ENCODE measurements at regions not wholly inside any gene's neighbourhood (a gene's known extent, or its start where the extent isn't known, plus 50 kb on each side); places are given as distances from the start of the nearest gene placed in this dataset.

DNA sequence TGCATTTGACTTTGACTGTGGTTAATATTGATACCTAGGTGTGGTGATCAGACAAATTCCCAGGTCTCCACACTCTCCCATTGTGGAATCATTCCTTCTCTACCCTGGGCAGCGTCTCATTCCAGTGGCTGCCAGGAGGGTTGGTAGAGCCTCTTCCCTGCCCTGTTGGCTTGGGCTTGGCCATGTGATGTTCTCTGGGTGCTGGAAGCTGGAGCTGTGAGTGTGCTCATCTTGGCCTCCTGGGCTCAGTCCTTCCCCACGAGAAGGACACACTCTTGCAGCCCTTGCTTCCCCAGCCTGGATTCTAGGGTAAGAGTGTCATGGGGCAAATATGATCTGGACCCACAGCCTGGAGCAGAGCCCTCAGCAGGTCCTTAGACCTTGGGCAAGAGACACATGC is 167.2 kb upstream of the IRX4 start:
- no peak for DNase-seq

DNA sequence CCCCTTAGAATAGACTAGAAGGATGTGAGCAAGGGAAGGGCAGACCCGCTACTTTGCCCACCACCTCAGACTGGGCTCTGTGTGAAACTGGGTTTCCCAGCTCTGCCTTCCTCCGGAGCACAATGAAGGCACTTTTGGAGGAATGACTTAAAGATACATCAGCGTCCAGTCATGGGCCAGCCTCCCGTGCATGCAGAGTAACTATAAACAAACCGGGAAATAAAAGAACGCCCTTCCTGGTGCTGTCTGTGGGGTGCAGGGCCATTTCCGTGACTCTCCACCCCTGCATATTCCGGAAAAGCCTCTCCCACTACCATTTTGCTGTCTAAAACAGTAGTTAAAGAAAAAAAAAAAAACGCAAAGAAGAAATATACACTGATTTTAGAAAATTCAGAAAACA is 165.9 kb upstream of the IRX4 start:
- DNase-seq = no peak

DNA sequence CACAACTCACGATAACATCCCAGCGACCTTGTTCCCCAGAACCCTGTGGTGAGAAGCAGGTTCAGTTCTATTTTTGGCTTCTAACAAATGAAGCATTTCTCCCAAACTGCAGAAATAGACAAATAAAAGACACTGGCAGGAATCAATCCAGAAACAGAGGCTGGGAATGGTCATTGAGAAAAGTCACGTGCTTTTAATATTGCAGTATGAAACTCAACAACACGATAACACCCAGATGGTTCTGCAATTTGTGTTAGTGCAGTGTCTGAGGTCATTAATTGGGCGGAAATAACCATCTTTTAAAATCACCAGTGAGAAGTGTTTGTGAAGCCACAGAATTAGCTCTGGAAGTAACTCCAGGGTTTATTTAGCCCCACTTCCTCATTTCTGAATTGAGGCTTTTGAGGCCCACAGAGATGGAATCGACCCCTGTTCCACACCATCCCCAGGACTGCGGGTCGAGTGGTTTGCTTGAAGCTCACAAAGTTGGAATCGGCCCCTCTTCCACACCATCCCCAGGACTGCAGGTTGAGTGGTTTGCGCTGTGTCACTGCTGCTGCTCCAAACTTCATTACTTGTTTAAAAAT is 164.7 kb upstream of the IRX4 start:
- no peak for DNase-seq

DNA sequence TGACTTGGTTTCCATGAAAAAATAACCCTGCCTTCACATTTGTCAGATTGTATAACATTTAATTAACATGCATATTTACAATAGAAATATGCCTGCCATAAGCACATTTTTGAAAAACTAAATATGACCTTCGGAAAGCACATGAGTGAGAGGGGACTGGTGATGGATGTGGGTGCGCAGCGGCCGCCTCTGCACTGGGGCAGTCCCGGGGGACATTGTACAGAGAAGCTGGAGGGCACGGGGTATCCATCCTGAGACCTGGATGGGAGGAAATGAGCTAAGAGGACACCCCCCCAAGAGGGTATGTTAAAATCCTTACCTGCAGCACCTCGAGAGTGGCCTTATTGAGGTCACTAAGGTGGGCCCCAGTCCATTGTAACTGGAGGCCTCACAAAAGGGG is 161.3 kb upstream of the IRX4 start:
- DNase-seq = no peak

DNA sequence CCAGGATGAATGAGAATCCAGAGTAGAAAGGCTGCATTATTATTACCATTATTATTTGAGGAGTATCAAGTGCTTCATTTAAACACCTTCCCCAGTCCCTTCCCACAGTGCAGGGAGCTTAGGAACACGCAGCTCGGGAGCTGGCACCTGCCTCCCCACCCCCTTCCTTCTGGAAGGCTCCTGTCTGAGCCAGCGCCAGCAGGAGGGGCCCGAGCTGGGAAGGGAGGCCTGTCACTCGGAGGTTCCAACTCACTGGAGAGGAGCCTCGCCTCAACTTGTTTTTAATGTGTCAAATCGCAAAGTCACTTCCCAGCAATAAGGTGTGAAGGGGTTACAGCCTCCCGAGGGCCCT is 156.4 kb upstream of the IRX4 start:
- no peak for DNase-seq

DNA sequence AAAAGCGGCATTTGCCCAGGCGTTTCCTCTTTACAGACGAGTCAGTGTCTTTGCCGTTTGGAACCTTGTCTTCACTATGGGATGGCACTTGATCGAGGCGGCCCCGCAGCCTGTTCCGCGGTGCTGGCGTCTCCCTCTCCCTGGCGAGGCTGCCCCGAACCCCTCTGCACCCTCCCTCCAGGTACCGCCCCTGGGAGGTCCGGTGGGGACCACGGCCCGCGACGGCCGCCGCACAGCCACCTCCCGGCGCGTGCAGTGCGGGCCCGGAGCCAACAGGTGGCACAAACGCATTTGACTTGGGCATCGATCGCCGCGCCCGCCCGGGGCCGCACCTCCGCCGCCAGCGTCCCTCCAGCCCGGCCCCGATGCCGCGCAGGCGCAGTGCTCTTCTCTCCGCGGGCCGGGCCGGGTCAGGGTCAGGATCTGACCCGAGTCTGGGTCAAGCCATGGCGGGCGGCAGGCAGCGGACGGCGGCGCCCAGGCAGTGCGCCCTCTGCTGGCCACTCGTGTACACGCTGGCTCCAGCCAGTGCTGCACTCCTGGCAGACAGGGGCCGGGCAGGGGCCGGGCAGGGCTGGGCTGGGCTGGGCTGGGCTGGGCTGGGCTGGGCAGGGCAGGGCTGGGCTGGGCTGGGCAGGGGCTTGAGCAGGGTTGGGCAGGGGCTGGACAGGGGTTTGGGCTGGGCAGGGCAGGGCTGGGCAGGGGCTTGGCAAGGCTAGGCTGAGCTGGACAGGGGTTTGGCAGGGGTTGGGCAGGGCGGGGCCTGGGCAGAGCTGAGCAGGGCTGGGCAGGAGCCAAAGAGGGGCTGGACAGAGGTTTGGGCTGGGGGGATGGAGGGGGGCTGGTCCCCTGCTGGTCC is 155.8 kb upstream of the IRX4 start:
- peak in 49 of 58 donors; percentile 6 to 74 (median 42) for DNase-seq

DNA sequence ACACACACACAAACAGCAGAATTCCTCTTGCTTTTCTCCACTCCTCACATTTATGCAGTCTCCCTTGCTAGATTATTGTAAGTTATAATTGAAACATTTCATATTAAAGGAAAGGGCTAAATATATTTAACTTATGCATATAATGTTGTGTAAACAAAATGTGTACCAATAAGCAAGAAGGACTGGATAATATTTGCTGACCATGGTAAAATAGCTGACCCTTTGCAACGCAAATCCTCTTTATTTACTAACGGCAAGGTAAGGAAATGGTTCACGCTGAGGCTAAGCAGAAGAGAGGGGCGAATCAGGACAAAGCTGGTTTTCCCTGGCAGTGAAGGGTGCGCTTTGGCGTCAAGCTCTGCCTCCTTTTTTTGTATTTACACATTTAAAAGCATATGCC is 154.2 kb upstream of the IRX4 start:
- DNase-seq = no peak

DNA sequence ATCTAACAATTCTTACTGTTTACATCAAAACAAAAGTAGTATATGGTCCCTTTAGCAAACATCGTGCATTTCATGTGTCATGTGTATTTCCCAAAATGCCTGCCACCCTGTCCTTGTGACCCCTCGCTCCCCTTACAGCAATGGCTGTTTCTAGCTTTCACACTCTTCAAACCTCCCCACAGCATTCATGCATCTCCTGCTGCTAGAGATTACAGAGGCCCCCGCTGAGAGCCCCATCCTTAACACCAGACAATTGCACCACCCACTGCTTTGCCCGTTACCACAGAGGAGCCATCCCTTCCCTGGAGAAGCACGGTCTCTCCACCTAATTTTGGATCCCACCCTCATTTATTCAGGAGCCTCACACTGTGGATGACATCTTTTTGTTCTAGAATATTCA is 149.7 kb upstream of the IRX4 start:
- no peak for DNase-seq

DNA sequence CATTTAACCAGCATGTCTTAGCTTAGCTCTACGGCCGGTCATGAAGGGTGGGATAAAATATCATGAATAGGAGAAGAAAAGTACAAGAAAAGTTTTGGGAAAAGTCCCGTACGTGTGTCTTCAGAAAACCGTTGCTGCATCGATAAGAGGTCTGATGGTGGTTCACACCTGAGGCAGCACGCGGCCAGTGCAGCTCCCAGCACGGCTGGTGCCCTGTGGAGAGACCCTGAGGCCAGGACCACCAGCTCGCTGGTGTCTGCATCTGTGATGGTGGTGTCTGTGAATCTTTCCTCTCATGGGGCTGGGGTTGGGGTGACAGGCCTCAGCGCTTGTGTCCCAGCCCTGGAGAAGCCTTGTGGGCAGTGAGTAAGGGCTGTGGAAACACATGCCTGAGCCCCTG is 148.9 kb upstream of the IRX4 start:
- DNase-seq = no peak

DNA sequence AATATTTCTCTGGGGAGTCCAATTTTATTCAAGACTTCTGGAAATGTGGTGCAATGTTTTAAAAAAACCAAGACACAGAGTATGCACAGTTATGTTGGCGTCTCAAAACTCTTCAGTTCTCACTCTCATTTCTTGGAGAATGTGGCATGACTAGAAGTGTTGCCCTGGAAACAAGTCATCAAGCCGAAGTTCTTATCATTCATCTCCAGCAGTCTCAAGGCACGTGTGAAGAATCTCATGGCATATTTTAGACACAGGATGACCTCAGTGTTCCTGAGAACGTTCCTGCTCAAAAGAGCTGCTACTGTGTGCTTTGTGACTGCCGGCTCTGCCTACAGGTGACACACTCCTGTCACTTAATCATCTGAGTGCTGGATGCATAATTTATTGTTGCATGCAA is 147.4 kb upstream of the IRX4 start:
- no peak for DNase-seq

DNA sequence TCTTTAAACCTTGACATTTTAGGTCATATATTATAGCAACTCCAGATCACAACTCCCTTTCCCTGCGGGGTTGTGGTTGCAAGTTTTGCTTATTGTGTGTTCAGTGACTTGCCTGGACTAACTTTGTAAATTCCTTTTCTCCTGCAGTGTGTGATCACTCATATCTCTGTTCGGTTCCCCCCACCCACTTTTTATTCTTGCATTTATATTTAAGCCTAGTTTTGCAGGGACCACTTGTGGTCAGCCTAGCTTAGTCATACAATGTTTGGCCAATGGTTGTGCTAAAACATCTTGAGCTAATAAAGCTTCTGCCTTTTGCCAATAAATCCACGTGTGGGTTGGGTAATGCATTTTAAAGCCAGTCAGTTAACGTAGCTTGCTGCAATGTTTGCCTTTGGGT is 146.5 kb upstream of the IRX4 start:
- no peak for DNase-seq

DNA sequence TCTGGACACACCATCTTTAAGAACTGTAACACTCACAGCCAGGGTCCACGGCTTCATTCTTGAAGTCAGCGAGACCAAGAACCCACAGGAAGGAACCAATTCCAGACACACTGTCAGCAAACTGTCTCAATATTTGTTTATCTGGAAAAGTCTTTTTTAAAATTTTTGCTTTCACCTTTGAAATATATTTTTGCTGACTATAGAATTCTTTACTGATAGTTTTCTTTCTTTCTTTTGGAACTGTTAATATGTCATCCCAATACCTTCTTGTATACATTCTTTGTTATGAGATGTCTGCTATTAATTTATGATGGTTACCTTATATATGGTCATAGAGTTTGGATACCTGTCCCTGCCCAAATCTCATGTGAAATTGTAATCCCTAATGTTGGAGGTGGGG is 145.1 kb upstream of the IRX4 start:
- DNase-seq = no peak

DNA sequence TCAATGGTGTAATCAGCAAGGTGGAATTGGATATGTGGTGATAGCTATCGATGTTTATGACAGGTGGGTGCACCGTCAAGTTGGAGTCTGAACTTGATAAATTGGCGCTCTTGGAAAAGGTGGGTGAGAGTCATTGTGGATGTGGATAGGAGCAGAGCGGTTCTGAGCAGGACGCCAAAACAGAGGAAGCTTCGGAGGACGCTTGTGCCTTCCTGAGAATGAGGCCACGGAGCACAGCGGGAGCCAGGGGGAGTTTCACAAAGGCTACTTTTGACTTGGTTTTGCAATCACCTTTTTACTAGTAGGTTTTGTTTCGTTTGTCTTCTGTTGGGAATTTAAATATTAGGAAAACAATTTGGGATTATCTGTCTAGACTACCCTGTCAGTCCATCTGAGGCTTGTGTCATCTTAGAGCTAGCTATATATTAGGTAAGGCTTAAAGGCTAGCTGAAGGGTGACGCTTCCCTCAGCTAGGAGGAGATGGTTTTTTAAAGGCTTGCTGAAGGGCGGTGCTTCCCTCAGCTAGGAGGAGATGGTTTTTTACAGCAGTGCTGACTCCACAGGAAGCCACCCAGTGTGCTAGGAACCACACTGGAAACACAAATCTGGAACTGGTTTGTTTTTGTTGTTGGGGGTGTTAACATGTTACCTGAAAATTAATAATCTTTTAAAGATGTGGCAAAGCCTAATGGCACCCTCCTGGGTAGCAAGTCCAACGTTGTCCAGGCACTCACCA is 142.4 kb upstream of the IRX4 start:
- DNase-seq = no peak

DNA sequence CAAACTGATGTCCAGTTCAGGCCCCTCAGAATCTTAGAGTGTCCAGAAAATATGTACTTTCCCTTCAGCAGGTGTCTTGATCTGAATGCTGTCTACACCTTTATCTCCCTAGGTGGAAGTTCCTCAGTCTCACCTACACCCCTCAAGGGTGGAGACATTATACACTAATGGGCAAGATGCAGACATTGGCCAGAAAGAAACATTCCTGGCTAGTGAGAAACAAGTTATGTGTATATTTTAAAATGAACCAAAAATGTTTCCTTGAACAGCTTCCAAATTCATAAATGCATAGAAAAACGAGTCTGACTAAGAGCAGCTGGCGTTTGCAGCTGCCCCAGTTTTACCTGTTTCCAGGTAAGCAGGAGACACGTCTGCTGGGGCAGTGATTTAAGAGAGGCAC is 140.5 kb upstream of the IRX4 start:
- no peak for DNase-seq

DNA sequence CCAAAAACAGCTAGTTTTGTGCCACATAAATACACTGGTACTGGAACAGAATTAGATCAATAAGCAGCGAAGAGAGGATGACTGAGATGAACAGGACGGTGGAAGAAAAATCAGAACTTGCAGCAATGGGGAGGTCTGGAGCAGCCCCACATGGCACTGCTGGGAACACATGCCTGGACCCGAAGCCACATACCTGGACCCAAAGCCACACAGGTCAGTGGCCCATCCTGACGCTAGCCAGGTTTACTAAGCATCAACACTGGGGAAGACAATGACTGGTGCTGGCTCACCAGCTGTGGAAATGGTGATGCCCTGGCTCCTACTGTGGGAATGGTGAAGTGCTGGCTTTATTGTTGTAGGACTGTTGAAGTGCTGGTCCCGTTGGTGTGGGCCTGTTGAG is 139.7 kb upstream of the IRX4 start:
- DNase-seq = no peak

DNA sequence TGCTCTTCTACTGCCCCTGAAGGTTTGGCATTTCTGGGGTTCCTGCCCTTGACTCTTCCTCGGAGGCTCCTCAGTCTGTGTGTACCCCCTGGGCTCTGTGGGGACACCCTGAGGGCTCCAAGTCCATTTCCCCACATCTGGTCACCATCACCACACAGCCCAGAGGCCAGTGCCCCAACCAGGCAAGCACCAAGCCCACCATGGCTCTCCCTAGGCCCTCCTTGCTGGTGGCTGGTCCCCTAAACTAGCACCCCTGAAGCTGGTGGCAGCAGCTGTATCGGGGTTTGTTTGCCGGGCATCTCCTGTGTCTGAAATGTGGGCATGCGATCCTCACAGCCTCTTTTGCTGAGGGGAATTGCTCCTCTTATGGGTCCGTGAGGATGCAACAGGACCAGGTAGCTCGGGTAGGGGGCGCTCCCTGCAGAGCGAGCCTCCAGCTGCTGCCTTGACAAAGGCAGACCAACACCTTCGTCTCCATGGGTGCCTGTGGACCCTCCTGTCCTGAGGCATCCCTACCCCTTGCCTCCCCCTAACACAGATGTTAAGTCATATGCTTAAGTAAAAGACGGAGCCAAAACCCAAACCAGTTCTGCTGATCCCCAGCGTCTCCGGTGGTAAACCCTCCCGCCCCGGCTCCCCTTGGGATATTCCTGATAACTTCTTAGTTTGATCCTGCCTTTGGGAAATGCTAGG is 138.9 kb upstream of the IRX4 start:
- DNase-seq = no peak

DNA sequence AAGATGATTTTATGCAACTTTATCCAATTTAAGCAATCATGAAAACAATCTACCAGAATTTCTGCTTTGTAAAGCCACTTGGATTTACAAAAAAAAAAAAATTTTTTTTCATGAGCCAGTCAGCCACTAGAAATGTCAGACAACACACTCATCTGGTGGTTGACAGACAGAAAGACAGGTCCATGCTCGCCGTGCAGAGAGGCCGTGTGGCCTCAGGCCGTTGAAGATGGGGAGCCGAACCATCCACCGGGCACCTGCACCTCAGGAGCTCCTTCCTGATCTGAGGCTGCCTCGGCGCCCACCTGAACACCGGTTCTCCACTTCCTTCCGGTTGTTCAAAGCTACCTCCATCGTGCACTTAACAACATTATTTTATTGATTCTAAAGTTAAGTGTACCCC is 138.0 kb upstream of the IRX4 start:
- no peak for DNase-seq

DNA sequence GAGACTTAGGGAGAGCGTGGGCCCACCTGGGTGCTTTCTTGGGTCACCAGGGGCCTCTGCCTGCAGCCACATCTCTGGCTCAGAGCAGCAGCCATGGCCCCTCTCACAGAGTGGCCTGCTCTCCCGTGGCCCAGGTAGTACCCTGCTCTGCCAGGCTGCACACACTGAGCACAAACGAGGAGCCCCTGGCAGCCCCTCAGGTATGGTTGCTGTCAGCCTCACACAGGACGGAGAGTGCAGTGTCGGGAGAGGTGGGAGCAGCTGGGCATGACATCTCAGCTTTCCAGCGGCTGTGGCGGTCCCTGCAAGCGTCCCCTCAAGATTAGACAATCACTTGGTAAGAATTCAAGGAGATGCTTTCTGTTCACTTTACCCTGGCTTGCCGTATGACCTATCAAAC is 137.0 kb upstream of the IRX4 start:
- DNase-seq = no peak

DNA sequence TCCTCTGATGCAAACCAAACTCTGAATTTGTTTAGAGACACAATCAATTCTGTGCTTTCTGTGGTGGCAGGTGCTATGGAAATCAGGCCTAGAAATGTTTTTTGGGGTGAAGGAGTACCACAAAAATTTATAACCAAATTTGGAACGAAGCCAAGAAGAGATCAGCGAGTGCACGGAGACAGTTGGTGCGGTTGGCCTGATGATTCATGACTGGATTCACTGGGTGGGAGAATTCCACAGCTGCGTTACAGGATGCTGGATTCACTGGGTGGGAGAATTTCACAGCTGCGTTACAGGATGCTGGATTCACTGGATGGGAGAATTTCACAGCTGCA is 135.6 kb upstream of the IRX4 start:
- DNase-seq = no peak

DNA sequence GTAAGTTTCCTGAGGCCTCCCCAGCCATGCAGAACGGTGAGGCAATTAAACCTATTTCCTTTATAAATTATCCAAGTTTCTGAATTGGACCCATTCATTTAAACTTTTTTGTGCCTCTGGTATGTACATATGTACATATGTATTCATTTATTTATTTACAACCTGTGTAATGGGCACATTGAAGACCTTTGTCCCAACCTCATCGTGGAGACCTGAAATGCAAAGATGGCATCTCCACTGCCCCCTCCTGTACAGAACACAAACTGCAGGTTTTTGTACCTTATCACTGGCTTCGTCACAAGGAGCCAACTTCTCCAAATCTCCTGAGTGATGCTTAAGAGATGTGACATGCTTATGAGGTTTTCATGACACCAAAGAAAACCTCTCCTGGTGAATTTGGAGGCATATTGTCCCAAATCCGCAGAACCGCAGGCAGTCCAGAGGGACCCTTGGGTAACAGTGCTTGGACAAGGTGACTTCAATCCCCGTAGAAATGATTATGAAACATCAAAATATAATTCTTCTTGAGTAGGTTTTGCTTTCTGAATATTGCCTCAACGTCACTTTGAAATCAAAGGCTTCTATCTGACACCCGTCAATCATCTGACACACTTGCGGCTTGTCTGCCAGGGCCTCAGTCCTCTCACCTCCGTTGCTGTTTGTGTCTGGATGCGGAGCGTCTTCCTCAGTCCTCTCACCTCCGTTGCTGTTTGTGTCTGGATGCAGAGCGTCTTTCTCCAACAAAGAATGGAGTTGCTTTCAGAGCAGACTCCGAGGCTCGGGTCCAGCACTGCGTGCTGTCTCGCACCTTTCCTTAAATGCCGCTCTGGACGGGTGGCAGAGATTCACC is 135.0 kb upstream of the IRX4 start:
- no peak for DNase-seq

DNA sequence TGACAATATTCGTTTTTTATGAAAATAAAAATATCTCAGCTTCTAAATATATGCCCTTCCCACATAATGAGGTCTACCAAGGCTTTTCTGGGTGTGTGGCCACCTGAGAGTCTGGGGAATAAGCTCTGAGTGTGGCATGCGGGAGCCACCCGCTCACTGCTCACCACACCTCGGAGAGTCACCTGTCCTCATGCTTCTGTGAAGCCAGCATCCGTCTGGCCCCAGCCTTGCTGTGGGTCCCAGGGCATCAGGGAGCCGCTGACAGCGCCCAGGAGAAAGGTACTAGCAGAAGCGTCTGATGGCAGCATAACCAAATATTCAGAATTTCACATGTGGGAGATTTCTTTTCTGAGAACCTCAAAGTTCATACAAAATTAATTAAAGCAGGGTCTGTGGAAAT is 133.2 kb upstream of the IRX4 start:
- DNase-seq = no peak

All from anterior cingulate cortex (tissue), 58 donors.